Activated CD4-positive, alpha-beta T cell treated with anti-CD3 and anti-CD28 coated beads for 4 hours (primary cell): ENCODE measurements at regions not wholly inside any gene's neighbourhood (a gene's known extent, or its start where the extent isn't known, plus 50 kb on each side); places are given as distances from the start of the nearest gene placed in this dataset.
"Not testable (repeated sequence)": the region's sequence is repeated elsewhere in the genome, so short reads cannot be mapped to it uniquely, and the experiment has no call there.

Experiments
- DNase-seq, 2 donors: peaks; one replicate each; pipeline ENCODE4 v3.0.0-alpha.2; 2020

- DNase-seq = no peak
Observed at GRCh38 chr4:66506985-66507384, 836.7 kb upstream of the EPHA5 start.

- DNase-seq = no peak
Observed at GRCh38 chr4:66501997-66502396, 831.7 kb upstream of the EPHA5 start.

GRCh38 chr4:66490729-66491128, 820.4 kb upstream of the EPHA5 start:
- no peak for DNase-seq

- DNase-seq = no peak
Observed at GRCh38 chr4:66489783-66490452, 819.6 kb upstream of the EPHA5 start.

- no peak for DNase-seq
Observed at GRCh38 chr4:66489370-66489769, 819.1 kb upstream of the EPHA5 start.

- DNase-seq = no peak
Observed at GRCh38 chr4:66486068-66486467, 815.8 kb upstream of the EPHA5 start.

GRCh38 chr4:66482186-66482585, 811.9 kb upstream of the EPHA5 start:
- no peak for DNase-seq

GRCh38 chr4:66475596-66475995, 805.3 kb upstream of the EPHA5 start:
- no peak for DNase-seq

- no peak for DNase-seq
Observed at GRCh38 chr4:66465111-66465510, 794.8 kb upstream of the EPHA5 start.

- not testable (repeated sequence) for DNase-seq
Observed at GRCh38 chr4:66462890-66463289, 792.6 kb upstream of the EPHA5 start.

- DNase-seq = no peak
Observed at GRCh38 chr4:66451741-66452140, 781.5 kb upstream of the EPHA5 start.

GRCh38 chr4:66443008-66443407, 772.7 kb upstream of the EPHA5 start:
- no peak for DNase-seq

- DNase-seq = no peak
Observed at GRCh38 chr4:66439508-66439907, 769.2 kb upstream of the EPHA5 start.

- no peak for DNase-seq
Observed at GRCh38 chr4:66433706-66434105, 763.4 kb upstream of the EPHA5 start.

GRCh38 chr4:66430856-66431255, 760.6 kb upstream of the EPHA5 start:
- DNase-seq = no peak

- no peak for DNase-seq
Observed at GRCh38 chr4:66429276-66429675, 759.0 kb upstream of the EPHA5 start.

GRCh38 chr4:66416425-66416824, 746.1 kb upstream of the EPHA5 start:
- DNase-seq = no peak

- DNase-seq = no peak
Observed at GRCh38 chr4:66404141-66404540, 733.9 kb upstream of the EPHA5 start.

GRCh38 chr4:66376921-66377320, 706.6 kb upstream of the EPHA5 start:
- no peak for DNase-seq

GRCh38 chr4:66376396-66376795, 706.1 kb upstream of the EPHA5 start:
- no peak for DNase-seq

- no peak for DNase-seq
Observed at GRCh38 chr4:66373268-66373667, 703.0 kb upstream of the EPHA5 start.

- no peak for DNase-seq
Observed at GRCh38 chr4:66372706-66373105, 702.4 kb upstream of the EPHA5 start.

GRCh38 chr4:66367043-66367660, 696.9 kb upstream of the EPHA5 start:
- DNase-seq = no peak

- not testable (repeated sequence) for DNase-seq
Observed at GRCh38 chr4:66360395-66360794, 690.1 kb upstream of the EPHA5 start.

GRCh38 chr4:66357316-66357715, 687.0 kb upstream of the EPHA5 start:
- no peak for DNase-seq
